GM20431 (cell line): ENCODE measurements at regions not wholly inside any gene's neighbourhood (a gene's known extent, or its start where the extent isn't known, plus 50 kb on each side); places are given as distances from the start of the nearest gene placed in this dataset.
"Not testable (repeated sequence)": the region's sequence is repeated elsewhere in the genome, so short reads cannot be mapped to it uniquely, and the experiment has no call there.

Experiments
- in situ Hi-C: fragments of 300-500 bp; cut with MseI, MboI; formaldehyde crosslinking; loops from one replicate; pipeline ENCODE4 v1.15.0; 2020; ENCODE audit warnings: low sequenced_read_pairs; ENCODE audit not compliant: unreplicated experiment

GRCh38 chr14:99035712-99036610, 236.0 kb downstream of the BCL11B start:
- in situ Hi-C loops = no loop called here

- in situ Hi-C loops = no loop called here
Measured at GRCh38 chr14:99036611-99037293, 235.2 kb downstream of the BCL11B start.

DNA sequence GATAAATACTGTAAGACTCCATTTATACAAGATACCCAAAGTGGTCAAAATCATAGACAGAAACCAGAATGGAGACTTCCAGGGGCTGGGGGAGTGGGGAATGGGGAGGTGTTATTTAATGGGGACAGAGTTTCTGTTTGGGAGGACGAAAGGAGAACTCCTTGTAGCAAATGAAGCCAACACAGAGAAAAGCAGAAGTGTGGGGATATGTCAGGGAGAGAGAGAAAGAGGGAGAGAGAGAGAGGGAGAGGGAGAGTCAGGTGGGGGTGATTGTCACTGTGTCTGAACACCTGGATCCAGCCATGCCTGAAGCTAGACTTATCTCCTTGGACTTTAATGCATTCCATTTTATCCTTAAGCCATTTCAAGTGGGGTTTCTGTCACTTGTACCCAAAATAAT, 234.7 kb downstream of the BCL11B start:
- in situ Hi-C loops = not testable (repeated sequence)

- in situ Hi-C loops = no loop called here
Measured at GRCh38 chr14:99037777-99038430, 234.1 kb downstream of the BCL11B start.

DNA sequence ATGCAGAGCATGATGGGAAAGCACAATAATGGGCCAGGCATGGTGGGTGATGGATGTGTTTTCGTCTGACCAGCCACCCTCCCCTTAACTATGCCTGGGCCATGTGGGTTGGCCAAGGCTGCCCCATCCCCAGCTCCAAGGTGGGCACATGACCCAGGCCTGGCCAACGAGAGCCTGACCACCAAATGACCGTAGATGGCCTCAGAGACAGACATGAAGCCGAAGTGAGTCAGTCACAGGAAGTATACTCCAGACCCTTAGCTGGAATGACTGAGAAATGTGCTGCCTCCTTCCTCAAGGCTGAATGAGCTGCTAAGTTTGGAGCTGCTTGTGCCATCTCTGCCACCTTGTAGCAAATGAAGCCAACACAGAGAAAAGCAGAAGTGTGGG, 233.6 kb downstream of the BCL11B start:
- in situ Hi-C loops = no loop called here

DNA sequence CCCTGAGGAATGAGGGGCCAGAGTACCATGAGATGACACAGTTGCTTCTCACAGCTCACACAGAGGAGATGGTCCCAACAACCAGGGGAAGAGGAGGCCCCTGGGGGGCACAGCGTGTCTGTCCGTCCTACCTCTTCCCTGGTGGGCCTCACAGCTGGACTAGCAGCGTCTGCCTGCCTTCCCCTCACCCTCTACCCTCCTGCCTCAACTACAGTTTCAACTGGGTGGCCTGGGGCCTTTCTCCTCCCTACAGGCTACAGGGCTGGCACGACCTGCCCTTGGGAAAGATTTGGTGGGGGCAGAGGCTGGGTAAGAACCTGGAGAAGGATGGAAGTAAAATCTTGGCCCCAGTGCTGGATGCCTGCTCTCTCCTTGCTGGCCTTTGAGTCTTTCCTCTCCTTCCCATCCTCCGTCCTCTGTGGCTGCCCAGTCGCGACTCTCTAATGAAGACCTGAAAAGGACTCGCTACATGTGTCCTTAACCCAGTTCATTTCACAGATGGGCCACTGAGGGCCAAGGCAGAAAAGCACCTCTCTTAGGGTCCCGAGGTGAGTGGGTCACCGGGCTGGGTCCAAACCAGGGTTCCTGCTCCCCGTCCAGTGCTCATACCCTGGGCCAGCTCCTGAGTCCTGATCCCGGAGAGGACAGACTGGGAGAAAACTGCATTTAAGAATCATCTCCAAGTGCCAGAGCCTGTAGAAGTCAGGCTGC, 232.5 kb downstream of the BCL11B start:
- in situ Hi-C loops = no loop called here

DNA sequence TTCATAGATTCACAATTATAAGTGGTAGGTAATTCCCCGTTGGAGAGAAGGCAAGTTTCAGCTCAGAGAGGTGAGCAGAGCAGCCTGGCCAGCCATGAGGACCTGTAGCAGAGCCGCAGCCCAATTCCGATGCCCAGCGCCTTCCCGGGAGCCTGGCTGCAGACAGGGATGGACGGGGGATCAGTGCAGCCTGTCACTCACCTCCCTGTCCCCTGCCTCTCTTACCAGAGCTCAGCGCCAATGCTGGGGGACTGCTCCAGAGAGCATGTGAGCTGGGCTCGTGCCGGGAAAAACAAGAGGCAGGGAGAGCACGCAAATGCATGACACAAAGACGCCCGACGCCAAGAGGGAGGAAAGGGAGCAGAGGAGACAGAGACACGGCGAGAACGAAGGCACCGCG, 231.9 kb downstream of the BCL11B start:
- in situ Hi-C loops = no loop called here

DNA sequence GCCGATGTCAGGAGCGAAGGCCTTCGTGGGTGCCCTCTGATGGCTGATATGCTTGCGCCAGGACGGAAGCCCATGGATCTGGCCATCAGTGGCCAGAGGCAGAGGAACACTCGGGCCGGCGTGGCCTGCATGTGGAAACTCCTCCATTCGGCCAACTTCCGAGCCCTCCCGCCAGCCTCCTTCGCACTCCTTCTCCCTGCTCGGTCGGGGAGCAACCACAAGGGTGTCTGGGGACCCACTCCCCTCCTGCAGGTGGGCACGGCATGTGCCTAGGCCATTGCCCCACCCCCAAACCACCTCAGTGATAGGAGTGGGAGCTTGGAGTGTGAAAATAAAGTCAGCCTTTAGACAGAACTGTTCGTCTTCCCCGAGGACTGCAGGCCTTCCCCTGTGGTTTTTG, 231.3 kb downstream of the BCL11B start:
- in situ Hi-C loops = no loop called here

- in situ Hi-C loops = no loop called here
Measured at GRCh38 chr14:99041141-99041819, 230.7 kb downstream of the BCL11B start.

- in situ Hi-C loops = no loop called here
Measured at GRCh38 chr14:99041820-99042174, 230.2 kb downstream of the BCL11B start.

DNA sequence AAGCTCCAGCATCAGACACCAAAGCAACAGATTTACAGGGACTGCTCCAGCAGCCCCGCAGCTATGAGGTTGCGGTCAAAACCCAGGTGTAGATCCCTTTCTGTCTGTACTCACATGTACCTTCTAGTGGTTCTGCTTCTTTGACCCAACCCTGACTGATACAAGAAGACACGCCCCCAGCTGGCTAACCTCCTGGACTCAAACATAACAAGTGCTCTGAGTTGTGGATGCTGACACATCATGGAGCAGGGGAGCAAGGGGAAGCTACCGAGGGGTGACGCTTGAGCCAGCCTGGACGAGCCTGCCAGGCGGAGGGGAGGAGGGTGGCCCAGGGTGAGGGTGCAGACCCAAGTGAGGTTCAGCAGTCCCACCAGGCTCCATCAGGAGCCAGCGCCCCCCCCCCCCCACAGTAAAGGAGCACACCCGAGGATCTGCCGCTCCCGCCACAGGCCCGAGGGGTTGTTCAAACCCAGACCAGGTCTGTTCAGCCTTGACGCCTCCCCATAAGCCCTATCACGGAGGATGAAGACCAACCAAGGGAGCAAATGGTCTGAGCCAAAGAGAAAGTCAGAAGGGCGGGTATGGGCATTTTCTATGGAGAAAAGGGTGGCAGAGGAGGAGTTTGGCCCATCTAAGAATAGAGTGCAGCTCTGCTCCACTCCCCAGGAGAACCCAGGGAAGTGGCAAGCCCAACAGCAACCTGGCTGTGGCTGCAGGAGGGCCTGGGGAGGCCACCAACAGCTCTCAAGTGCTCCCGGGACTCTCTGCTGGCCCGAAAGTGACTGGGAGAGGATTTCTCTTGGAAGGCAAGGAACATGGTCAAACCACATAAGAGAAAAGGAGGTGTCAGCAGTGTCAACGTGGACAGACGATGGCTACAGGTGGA, 229.4 kb downstream of the BCL11B start:
- in situ Hi-C loops = no loop called here

DNA sequence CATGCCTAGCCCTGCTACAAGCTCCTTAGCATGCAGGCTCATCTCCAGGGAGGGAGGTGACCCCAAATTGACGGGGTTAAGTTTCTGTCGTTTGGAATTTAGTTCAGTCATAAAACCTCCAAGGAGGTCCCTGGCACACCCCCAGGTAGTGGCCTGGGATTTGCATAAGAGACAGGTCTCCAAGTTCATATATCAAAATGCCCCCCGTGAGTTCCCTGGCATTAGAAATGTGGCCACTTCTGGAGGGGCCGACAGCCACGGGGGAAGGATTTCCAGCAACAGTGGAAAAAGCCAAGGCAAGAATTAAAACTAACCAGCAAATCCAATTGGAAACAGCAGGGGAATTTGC, 228.8 kb downstream of the BCL11B start:
- in situ Hi-C loops = no loop called here

GRCh38 chr14:99043756-99044155, 228.2 kb downstream of the BCL11B start:
- in situ Hi-C loops = no loop called here

- in situ Hi-C loops = no loop called here
Measured at GRCh38 chr14:99047441-99048031, 224.5 kb downstream of the BCL11B start.

- in situ Hi-C loops = no loop called here
Measured at GRCh38 chr14:99050309-99050708, 221.7 kb downstream of the BCL11B start.

DNA sequence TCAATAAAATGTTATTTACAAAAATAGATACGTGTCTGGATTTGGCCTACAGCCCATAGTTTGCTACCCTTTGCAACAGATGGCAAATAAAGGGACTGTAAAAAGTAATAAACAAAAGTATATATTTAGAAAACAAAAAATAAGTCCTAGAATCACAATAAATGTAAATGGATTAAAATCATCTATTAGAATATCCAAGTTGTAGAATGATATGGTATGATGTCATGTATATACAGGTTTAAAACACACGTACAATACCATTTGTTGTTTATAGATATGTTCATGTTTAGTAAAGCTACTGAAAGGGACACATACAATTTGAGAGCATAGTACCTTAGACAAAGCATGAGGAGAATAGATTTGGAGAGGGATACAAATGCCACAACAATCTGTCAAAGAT, 219.5 kb downstream of the BCL11B start:
- in situ Hi-C loops = no loop called here

GRCh38 chr14:99055019-99055418, 217.0 kb downstream of the BCL11B start:
- in situ Hi-C loops = no loop called here

GRCh38 chr14:99055816-99056215, 216.2 kb downstream of the BCL11B start:
- in situ Hi-C loops = no loop called here
